ENCODE measurements at regions not wholly inside any gene's neighbourhood (a gene's known extent, or its start where the extent isn't known, plus 50 kb on each side); places are given as distances from the start of the nearest gene placed in this dataset.

- POLR2A ChIA-PET, result no interaction called here
- H3K27me3 ChIP-seq (replicated peaks; ENCODE audit: control insufficient read depth, insufficient read depth, low read length), result no peaks in the 10 kb centered on the region; the same call in 1 of the 2 replicates
- no peaks in the 10 kb centered on the region for H3K36me3 ChIP-seq (ENCODE audit: control insufficient read depth, insufficient read depth, low read length)
- Mint-ChIP-seq H3K4me3 (ENCODE audit: unreplicated experiment) (no peak overlapping the region), H3K36me3 (ENCODE audit: insufficient read depth, unreplicated experiment) (no peaks in the 10 kb centered on the region), H3K4me1 (ENCODE audit: low read depth, unreplicated experiment) (no peaks in the 10 kb centered on the region), H3K27ac (ENCODE audit: unreplicated experiment) (no peak overlapping the region), H3K27me3 (ENCODE audit: insufficient read depth, unreplicated experiment) (peaks cover 3% of the 10 kb centered on the region), H3K9me3 (ENCODE audit: unreplicated experiment) (no peaks in the 10 kb centered on the region)
- BruUV-seq (replicated peaks), result no TSS peak
- H3K4me3 ChIP-seq (ENCODE audit: low read depth, low read length), result no peak overlapping the region
- no peaks in the 10 kb centered on the region for H3K4me1 ChIP-seq
- DNase-seq, result no peak
- no peak for TF ChIP-seq CTCF (IDR thresholded peaks at IDR 0.05; ENCODE audit: insufficient read depth in 1 of 2, low read depth in 1 of 2, low read length in 1 of 2, severe bottlenecking in 1 of 2, unreplicated experiment in 1 of 2)
- no peaks in the 10 kb centered on the region for H3K9me3 ChIP-seq
- CTCF ChIA-PET, result no interaction called here
- intact Hi-C loops (cut with micrococcal nuclease; ENCODE audit: unreplicated experiment), result no loop called here
Measured at GRCh38 chr2:8157621-8158430, 524.0 kb upstream of the ID2 start.

DNA sequence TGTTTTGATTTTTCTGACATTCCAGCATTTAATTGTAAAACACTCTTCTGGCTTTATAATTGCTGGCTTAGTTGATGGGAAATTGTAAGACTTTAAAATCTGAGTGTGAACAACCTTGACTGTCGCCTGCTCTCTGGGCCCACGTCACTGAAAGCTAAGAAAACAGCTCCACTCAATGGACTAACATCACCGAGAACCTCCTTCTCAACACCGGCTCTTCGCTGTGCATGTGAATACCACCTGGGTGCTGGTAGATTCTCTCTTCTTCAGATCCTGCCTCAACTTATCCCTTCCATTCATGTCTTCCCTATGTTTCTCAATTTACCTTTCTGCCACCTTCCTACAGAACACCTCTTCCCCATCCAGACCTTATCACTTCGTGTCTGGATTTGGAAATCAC, 523.1 kb upstream of the ID2 start:
- H3K4me3 ChIP-seq (ENCODE audit: low read depth, low read length), result no peak overlapping the region
- no peaks in the 10 kb centered on the region for H3K36me3 ChIP-seq (ENCODE audit: control insufficient read depth, insufficient read depth, low read length)
- intact Hi-C loops (cut with micrococcal nuclease; ENCODE audit: unreplicated experiment), result no loop called here
- no peak for DNase-seq
- Mint-ChIP-seq H3K4me1 (ENCODE audit: low read depth, unreplicated experiment) (no peaks in the 10 kb centered on the region), H3K36me3 (ENCODE audit: insufficient read depth, unreplicated experiment) (no peaks in the 10 kb centered on the region), H3K9me3 (ENCODE audit: unreplicated experiment) (no peaks in the 10 kb centered on the region), H3K27me3 (ENCODE audit: insufficient read depth, unreplicated experiment) (peaks cover 3% of the 10 kb centered on the region), H3K27ac (ENCODE audit: unreplicated experiment) (no peak overlapping the region), H3K4me3 (ENCODE audit: unreplicated experiment) (no peak overlapping the region)
- no peaks in the 10 kb centered on the region for H3K4me1 ChIP-seq
- CTCF ChIA-PET, result interaction anchor here (0.5 kb wide), 1 partner anchor 546 kb away, joined by 3 read pairs; no protein-coding TSS in a partner anchor
- POLR2A ChIA-PET, result no interaction called here
- TF ChIP-seq CTCF (IDR thresholded peaks at IDR 0.05; ENCODE audit: insufficient read depth in 1 of 2, low read depth in 1 of 2, low read length in 1 of 2, severe bottlenecking in 1 of 2, unreplicated experiment in 1 of 2), result no peak
- no peaks in the 10 kb centered on the region; the same call in 1 of the 2 replicates for H3K27me3 ChIP-seq (replicated peaks; ENCODE audit: control insufficient read depth, insufficient read depth, low read length)
- no peaks in the 10 kb centered on the region for H3K9me3 ChIP-seq
- BruUV-seq (replicated peaks), result no TSS peak

- H3K27ac Mint-ChIP-seq (ENCODE audit: unreplicated experiment), result no peak overlapping the region
- ChIA-PET CTCF (interaction anchor here (0.5 kb wide), 1 partner anchor 547 kb away, joined by 3 read pairs; no protein-coding TSS in a partner anchor), POLR2A (no interaction called here)
Measured at GRCh38 chr2:8159211-8159965, 522.5 kb upstream of the ID2 start.

More at GRCh38 chr2:8159211-8159965, 522.5 kb upstream of the ID2 start:
- H3K36me3 ChIP-seq (ENCODE audit: control insufficient read depth, insufficient read depth, low read length), result no peaks in the 10 kb centered on the region
- DNase-seq, result no peak
- no peaks in the 10 kb centered on the region for H3K36me3 Mint-ChIP-seq (ENCODE audit: insufficient read depth, unreplicated experiment)
- H3K4me1 ChIP-seq, result no peaks in the 10 kb centered on the region
- H3K4me3 Mint-ChIP-seq (ENCODE audit: unreplicated experiment), result no peak overlapping the region
- no TSS peak for BruUV-seq (replicated peaks)
- H3K4me1 Mint-ChIP-seq (ENCODE audit: low read depth, unreplicated experiment), result no peaks in the 10 kb centered on the region
- intact Hi-C loops (cut with micrococcal nuclease; ENCODE audit: unreplicated experiment), result no loop called here
- H3K9me3 ChIP-seq, result no peaks in the 10 kb centered on the region
- H3K27me3 Mint-ChIP-seq (ENCODE audit: insufficient read depth, unreplicated experiment), result peaks cover 3% of the 10 kb centered on the region
- no peak overlapping the region for H3K4me3 ChIP-seq (ENCODE audit: low read depth, low read length)
- H3K27me3 ChIP-seq (replicated peaks; ENCODE audit: control insufficient read depth, insufficient read depth, low read length), result no peaks in the 10 kb centered on the region; the same call in 1 of the 2 replicates
- no peak for TF ChIP-seq CTCF (IDR thresholded peaks at IDR 0.05; ENCODE audit: insufficient read depth in 1 of 2, low read depth in 1 of 2, low read length in 1 of 2, severe bottlenecking in 1 of 2, unreplicated experiment in 1 of 2)
- no peaks in the 10 kb centered on the region for H3K9me3 Mint-ChIP-seq (ENCODE audit: unreplicated experiment)

Measured in Caco-2 (cell line).